Endothelial cell of umbilical vein (primary cell): ENCODE measurements at regions not wholly inside any gene's neighbourhood (a gene's known extent, or its start where the extent isn't known, plus 50 kb on each side); places are given as distances from the start of the nearest gene placed in this dataset.

Experiments used
- CTCF ChIP-seq, 2 donors: IDR thresholded peaks; 1 replicate in 1 of 2; 2 replicates in 1 of 2; pipeline ENCODE4 v1.5.1; 2011; ENCODE audit warnings: low read length in 2 of 2, mild to moderate bottlenecking in 2 of 2, moderate library complexity in 2 of 2, control low read depth in 1 of 2, inconsistent platforms in 1 of 2, low read depth in 1 of 2; ENCODE audit not compliant: insufficient read depth in 1 of 2; ENCODE audit errors: extremely low read depth in 1 of 2
- POLR2A ChIP-seq: IDR thresholded peaks from 2 replicates; pipeline ENCODE4 v1.6.1; 2012; ENCODE audit warnings: low read depth, mild to moderate bottlenecking, control low read depth, low read length

GRCh38 chr5:86029308-86029707, 588.4 kb upstream of the COX7C start:
- no peak for TF ChIP-seq POLR2A
- no peak for TF ChIP-seq CTCF (IDR thresholded peaks at IDR 0.05; ENCODE audit: extremely low read depth in 1 of 2, insufficient read depth in 1 of 2, low read depth in 1 of 2, low read length in 2 of 2)
